ENCODE measurements at regions not wholly inside any gene's neighbourhood (a gene's known extent, or its start where the extent isn't known, plus 50 kb on each side); places are given as distances from the start of the nearest gene placed in this dataset.

GRCh38 chr2:2974982-2975381, 402.6 kb downstream of the EIPR1 start:
- no peak overlapping the region for H3K4me3 ChIP-seq
- in situ Hi-C loops (cut with MboI; ENCODE audit: low sequenced_read_pairs) = no loop called here
- no peak for DNase-seq (ENCODE audit: low spot score in 2 of 2)
- H3K4me1 ChIP-seq = no peaks in the 10 kb centered on the region
- H3K9me3 ChIP-seq = no peaks in the 10 kb centered on the region
- H3K27me3 ChIP-seq (ENCODE audit: low read depth) = no peaks in the 10 kb centered on the region
- H3K36me3 ChIP-seq (replicated peaks) = no peaks in the 10 kb centered on the region

- in situ Hi-C loops (cut with MboI; ENCODE audit: low sequenced_read_pairs) = no loop called here
- Histone ChIP-seq H3K9me3 (no peaks in the 10 kb centered on the region; the same call in 1 of the 2 replicates), H3K27me3 (ENCODE audit: low read depth) (no peaks in the 10 kb centered on the region), H3K4me3 (no peak overlapping the region), H3K4me1 (no peaks in the 10 kb centered on the region), H3K36me3 (replicated peaks) (no peaks in the 10 kb centered on the region)
- no peak for DNase-seq (ENCODE audit: low spot score in 2 of 2)
Observed at GRCh38 chr2:2960441-2961133, 417.0 kb downstream of the EIPR1 start.

- Histone ChIP-seq H3K4me1 (no peaks in the 10 kb centered on the region), H3K9me3 (no peaks in the 10 kb centered on the region), H3K36me3 (replicated peaks) (no peaks in the 10 kb centered on the region), H3K4me3 (no peak overlapping the region), H3K27me3 (ENCODE audit: low read depth) (no peaks in the 10 kb centered on the region)
- in situ Hi-C loops (cut with MboI; ENCODE audit: low sequenced_read_pairs) = no loop called here
- DNase-seq (ENCODE audit: low spot score in 2 of 2) = no peak
Observed at GRCh38 chr2:2950403-2950952, 427.1 kb downstream of the EIPR1 start.

- no peaks in the 10 kb centered on the region for H3K4me1 ChIP-seq
- no peaks in the 10 kb centered on the region for H3K36me3 ChIP-seq (replicated peaks)
- in situ Hi-C loops (cut with MboI; ENCODE audit: low sequenced_read_pairs) = no loop called here
- H3K9me3 ChIP-seq = no peaks in the 10 kb centered on the region
- DNase-seq (ENCODE audit: low spot score in 2 of 2) = no peak
- no peaks in the 10 kb centered on the region for H3K27me3 ChIP-seq (ENCODE audit: low read depth)
- no peak overlapping the region for H3K4me3 ChIP-seq
Observed at GRCh38 chr2:2947406-2947805, 430.2 kb downstream of the EIPR1 start.

- Histone ChIP-seq H3K36me3 (replicated peaks) (no peaks in the 10 kb centered on the region), H3K27me3 (ENCODE audit: low read depth) (no peaks in the 10 kb centered on the region), H3K4me3 (no peak overlapping the region), H3K9me3 (no peaks in the 10 kb centered on the region), H3K4me1 (no peaks in the 10 kb centered on the region)
- in situ Hi-C loops (cut with MboI; ENCODE audit: low sequenced_read_pairs) = no loop called here
- no peak for DNase-seq (ENCODE audit: low spot score in 2 of 2)
Observed at GRCh38 chr2:2942906-2943305, 434.7 kb downstream of the EIPR1 start.

- in situ Hi-C loops (cut with MboI; ENCODE audit: low sequenced_read_pairs) = no loop called here
- H3K27me3 ChIP-seq (ENCODE audit: low read depth) = no peaks in the 10 kb centered on the region
- DNase-seq (ENCODE audit: low spot score in 2 of 2) = no peak
Observed at GRCh38 chr2:2942225-2942624, 435.4 kb downstream of the EIPR1 start.

GRCh38 chr2:2941205-2941604, 436.4 kb downstream of the EIPR1 start:
- in situ Hi-C loops (cut with MboI; ENCODE audit: low sequenced_read_pairs) = no loop called here
- Histone ChIP-seq H3K27me3 (ENCODE audit: low read depth) (no peaks in the 10 kb centered on the region), H3K9me3 (no peaks in the 10 kb centered on the region), H3K4me1 (no peaks in the 10 kb centered on the region), H3K4me3 (no peak overlapping the region), H3K36me3 (replicated peaks) (no peaks in the 10 kb centered on the region)
- no peak for DNase-seq (ENCODE audit: low spot score in 2 of 2)

More at GRCh38 chr2:2942225-2942624, 435.4 kb downstream of the EIPR1 start:
- H3K9me3 ChIP-seq = no peaks in the 10 kb centered on the region
- no peaks in the 10 kb centered on the region for H3K36me3 ChIP-seq (replicated peaks)
- no peak overlapping the region for H3K4me3 ChIP-seq
- no peaks in the 10 kb centered on the region for H3K4me1 ChIP-seq

- in situ Hi-C loops (cut with MboI; ENCODE audit: low sequenced_read_pairs) = no loop called here
- no peak overlapping the region for H3K4me3 ChIP-seq
Observed at GRCh38 chr2:2940702-2941101, 436.9 kb downstream of the EIPR1 start.

GRCh38 chr2:2940061-2940460, 437.6 kb downstream of the EIPR1 start:
- in situ Hi-C loops (cut with MboI; ENCODE audit: low sequenced_read_pairs) = no loop called here
- Histone ChIP-seq H3K9me3 (no peaks in the 10 kb centered on the region), H3K4me3 (no peak overlapping the region), H3K36me3 (replicated peaks) (no peaks in the 10 kb centered on the region), H3K27me3 (ENCODE audit: low read depth) (no peaks in the 10 kb centered on the region), H3K4me1 (no peaks in the 10 kb centered on the region)
- no peak for DNase-seq (ENCODE audit: low spot score in 2 of 2)

More at GRCh38 chr2:2940702-2941101, 436.9 kb downstream of the EIPR1 start:
- no peaks in the 10 kb centered on the region for H3K4me1 ChIP-seq
- no peaks in the 10 kb centered on the region for H3K27me3 ChIP-seq (ENCODE audit: low read depth)
- H3K36me3 ChIP-seq (replicated peaks) = no peaks in the 10 kb centered on the region
- H3K9me3 ChIP-seq = no peaks in the 10 kb centered on the region
- DNase-seq (ENCODE audit: low spot score in 2 of 2) = no peak

GRCh38 chr2:2939078-2939795, 438.4 kb downstream of the EIPR1 start:
- in situ Hi-C loops (cut with MboI; ENCODE audit: low sequenced_read_pairs) = no loop called here
- Histone ChIP-seq H3K4me3 (no peak overlapping the region), H3K9me3 (no peaks in the 10 kb centered on the region), H3K4me1 (no peaks in the 10 kb centered on the region), H3K27me3 (ENCODE audit: low read depth) (no peaks in the 10 kb centered on the region), H3K36me3 (replicated peaks) (no peaks in the 10 kb centered on the region)
- DNase-seq (ENCODE audit: low spot score in 2 of 2) = no peak

- no peaks in the 10 kb centered on the region for H3K36me3 ChIP-seq (replicated peaks)
- no peaks in the 10 kb centered on the region for H3K4me1 ChIP-seq
- in situ Hi-C loops (cut with MboI; ENCODE audit: low sequenced_read_pairs) = no loop called here
- no peak for DNase-seq (ENCODE audit: low spot score in 2 of 2)
- no peak overlapping the region for H3K4me3 ChIP-seq
- no peaks in the 10 kb centered on the region for H3K9me3 ChIP-seq
- no peaks in the 10 kb centered on the region for H3K27me3 ChIP-seq (ENCODE audit: low read depth)
Observed at GRCh38 chr2:2938481-2938880, 439.1 kb downstream of the EIPR1 start.

GRCh38 chr2:2935445-2936149, 442.0 kb downstream of the EIPR1 start:
- Histone ChIP-seq H3K27me3 (ENCODE audit: low read depth) (no peaks in the 10 kb centered on the region), H3K9me3 (no peaks in the 10 kb centered on the region), H3K4me1 (no peaks in the 10 kb centered on the region), H3K4me3 (no peak overlapping the region), H3K36me3 (replicated peaks) (no peaks in the 10 kb centered on the region)
- in situ Hi-C loops (cut with MboI; ENCODE audit: low sequenced_read_pairs) = no loop called here
- DNase-seq (ENCODE audit: low spot score in 2 of 2) = no peak

- H3K27me3 ChIP-seq (ENCODE audit: low read depth) = no peaks in the 10 kb centered on the region
- no peaks in the 10 kb centered on the region for H3K4me1 ChIP-seq
- no peak for DNase-seq (ENCODE audit: low spot score in 2 of 2)
- H3K9me3 ChIP-seq = no peaks in the 10 kb centered on the region
- H3K36me3 ChIP-seq (replicated peaks) = no peaks in the 10 kb centered on the region
- in situ Hi-C loops (cut with MboI; ENCODE audit: low sequenced_read_pairs) = no loop called here
- H3K4me3 ChIP-seq = no peak overlapping the region
Observed at GRCh38 chr2:2933426-2933825, 444.2 kb downstream of the EIPR1 start.
